OCI-LY7 (cell line): ENCODE measurements at regions not wholly inside any gene's neighbourhood (a gene's known extent, or its start where the extent isn't known, plus 50 kb on each side); places are given as distances from the start of the nearest gene placed in this dataset.

Source experiments
- BruUV-seq: library from RNA; stranded (reverse); fragments of 400-500 nt; replicated peaks from 2 replicates; lab custom pipeline; 2021; lab: Mats Ljungman, UMichigan
- CTCF ChIA-PET: fragments of 300-600 bp; sonication (Branson Sonifier 250); formaldehyde crosslinking; loops from one replicate; lab custom pipeline; 2022; ENCODE audit warnings: antibody characterized with exemption; ENCODE audit not compliant: unreplicated experiment; lab: Charles Lee
- POLR2A ChIA-PET: fragments of 300-600 bp; sonication (Branson Sonifier 250); formaldehyde crosslinking; loops from one replicate; lab custom pipeline; 2022; ENCODE audit warnings: antibody characterized with exemption; lab: Charles Lee
- DNase-seq: peaks from one replicate; pipeline ENCODE4 v3.0.0-alpha.2; 2015; ENCODE audit warnings: low spot score
- H2AFZ ChIP-seq: fragments of 200-600 bp; sonication (generic), shearing (Covaris generic); 2 replicates; pipeline ENCODE4 v1.6.1; 2014; ENCODE audit warnings: mild to moderate bottlenecking, antibody characterized with exemption, low read length, moderate library complexity
- H3K27ac ChIP-seq: fragments of 200-600 bp; sonication (generic); 2 replicates; pipeline ENCODE4 v1.5.1; 2014; ENCODE audit warnings: mixed run types, low read depth, mild to moderate bottlenecking, moderate library complexity, low read length, inconsistent platforms; ENCODE audit not compliant: poor library complexity, severe bottlenecking
- H3K36me3 ChIP-seq: fragments of 200-600 bp; sonication (generic); 2 replicates; pipeline ENCODE4 v1.6.1; 2014; ENCODE audit warnings: mild to moderate bottlenecking, antibody characterized with exemption, low read length, moderate library complexity, mixed read lengths; ENCODE audit not compliant: insufficient read depth
- H3K4me1 ChIP-seq: fragments of 200-600 bp; sonication (generic); 2 replicates; pipeline ENCODE4 v1.5.1; 2014; ENCODE audit warnings: mild to moderate bottlenecking, low read length; ENCODE audit not compliant: insufficient read depth, poor library complexity, severe bottlenecking
- H3K4me2 ChIP-seq: fragments of 200-600 bp; sonication (generic); 2 replicates; pipeline ENCODE4 v1.6.1; 2014; ENCODE audit warnings: mild to moderate bottlenecking, low read length
- H3K4me3 ChIP-seq: fragments of 200-600 bp; sonication (generic); 2 replicates; pipeline ENCODE4 v1.5.1; 2014; ENCODE audit warnings: mild to moderate bottlenecking, low read depth, low read length; ENCODE audit not compliant: poor library complexity, severe bottlenecking
- H3K79me2 ChIP-seq: fragments of 200-600 bp; sonication (generic); 2 replicates; pipeline ENCODE4 v1.6.1; 2016; ENCODE audit warnings: low read depth, mild to moderate bottlenecking, low read length, moderate library complexity, mixed read lengths; ENCODE audit not compliant: insufficient read depth
- H3K9me2 ChIP-seq: fragments of 200-600 bp; sonication (generic); 2 replicates; pipeline ENCODE4 v1.6.1; 2016; ENCODE audit warnings: mild to moderate bottlenecking, low read length, mixed read lengths; ENCODE audit not compliant: insufficient read depth
- H3K9me3 ChIP-seq: fragments of 200-600 bp; sonication (generic); 2 replicates; pipeline ENCODE4 v1.6.1; 2014; ENCODE audit warnings: mild to moderate bottlenecking, mixed run types, low read length, mixed read lengths
- H4K20me1 ChIP-seq: fragments of 200-600 bp; sonication (generic); 2 replicates; pipeline ENCODE4 v1.6.1; 2014; ENCODE audit warnings: mild to moderate bottlenecking, antibody characterized with exemption, low read length, moderate library complexity, mixed read lengths; ENCODE audit not compliant: insufficient read depth
- CTCF ChIP-seq: fragments of 200-600 bp; sonication (generic); conservative IDR thresholded peaks from 2 replicates; pipeline ENCODE4 v1.5.1; 2014; ENCODE audit warnings: mild to moderate bottlenecking, antibody characterized with exemption, low read length, moderate library complexity, mixed read lengths
- EZH2phosphoT487 ChIP-seq: fragments of 200-600 bp; sonication (generic); IDR thresholded peaks from 2 replicates; pipeline ENCODE4 v1.6.1; 2018; ENCODE audit warnings: low read depth, borderline replicate concordance, mild to moderate bottlenecking, mixed run types, antibody characterized with exemption, low read length, moderate library complexity, mixed read lengths
- intact Hi-C: fragments of 100-400 bp; cut with micrococcal nuclease; formaldehyde crosslinking; loops from one replicate; pipeline ENCODE4 v1.10.0; 2022; ENCODE audit not compliant: unreplicated experiment

GRCh38 chr22:27602390-27602789, 199.2 kb downstream of the MN1 start:
- no peaks in the 10 kb centered on the region for H3K9me2 ChIP-seq
- TF ChIP-seq EZH2phosphoT487 (no peak), CTCF (no peak)
- no peak overlapping the region for H3K4me3 ChIP-seq
- no peaks in the 10 kb centered on the region for H3K79me2 ChIP-seq
- H3K4me1 ChIP-seq, result no peaks in the 10 kb centered on the region
- BruUV-seq, result no TSS peak
- no peaks in the 10 kb centered on the region for H4K20me1 ChIP-seq
- H3K27ac ChIP-seq, result no peak overlapping the region
- H3K36me3 ChIP-seq, result no peaks in the 10 kb centered on the region
- no peaks in the 10 kb centered on the region for H3K9me3 ChIP-seq
- no peak overlapping the region for H2AFZ ChIP-seq
- ChIA-PET CTCF (no interaction called here), POLR2A (no interaction called here)
- intact Hi-C loops, result no loop called here
- DNase-seq, result no peak
- H3K4me2 ChIP-seq, result no peak overlapping the region

- no peaks in the 10 kb centered on the region for H3K9me3 ChIP-seq
- no peak overlapping the region for H3K4me3 ChIP-seq
- no peaks in the 10 kb centered on the region for H3K4me1 ChIP-seq
- H3K27ac ChIP-seq, result no peak overlapping the region
- no peak overlapping the region for H2AFZ ChIP-seq
- CTCF ChIA-PET, result no interaction called here
- POLR2A ChIA-PET, result no interaction called here
- intact Hi-C loops, result no loop called here
- H3K79me2 ChIP-seq, result no peaks in the 10 kb centered on the region
- H3K4me2 ChIP-seq, result no peak overlapping the region
- H3K36me3 ChIP-seq, result no peaks in the 10 kb centered on the region
- H4K20me1 ChIP-seq, result no peaks in the 10 kb centered on the region
- BruUV-seq, result no TSS peak
- DNase-seq, result no peak
- TF ChIP-seq EZH2phosphoT487 (no peak), CTCF (no peak)
- no peaks in the 10 kb centered on the region for H3K9me2 ChIP-seq
Observed at GRCh38 chr22:27603111-27603799, 198.3 kb downstream of the MN1 start.

GRCh38 chr22:27603800-27604144, 197.8 kb downstream of the MN1 start:
- Histone ChIP-seq H3K36me3 (no peaks in the 10 kb centered on the region), H3K9me3 (no peaks in the 10 kb centered on the region), H3K4me1 (no peaks in the 10 kb centered on the region), H2AFZ (no peak overlapping the region), H3K27ac (no peak overlapping the region), H3K4me3 (no peak overlapping the region), H3K79me2 (no peaks in the 10 kb centered on the region), H3K4me2 (no peak overlapping the region), H4K20me1 (no peaks in the 10 kb centered on the region), H3K9me2 (no peaks in the 10 kb centered on the region)
- intact Hi-C loops, result no loop called here
- ChIA-PET CTCF (no interaction called here), POLR2A (no interaction called here)
- no peak for DNase-seq
- BruUV-seq, result no TSS peak
- no peak for TF ChIP-seq CTCF
- no peak for TF ChIP-seq EZH2phosphoT487
